Uterus (tissue), 3 donors: ENCODE measurements at regions not wholly inside any gene's neighbourhood (a gene's known extent, or its start where the extent isn't known, plus 50 kb on each side); places are given as distances from the start of the nearest gene placed in this dataset.

ENCODE experiments used
- DNase-seq, 2 donors: peaks; one replicate each; pipeline ENCODE4 v3.0.0-alpha.2; 2019 to 2020
- H3K27ac ChIP-seq, 2 donors: fragments of 200-600 bp; sonication (generic); 1 replicate in 1 of 2; 2 replicates in 1 of 2; pipeline ENCODE4 v1.5.1; 2016 to 2018
- H3K27me3 ChIP-seq, 2 donors: fragments of 200-600 bp; sonication (generic); one replicate each; pipeline ENCODE4 v1.5.1; 2018 to 2019; ENCODE audit warnings: control low read depth in 1 of 2
- H3K36me3 ChIP-seq, 2 donors: fragments of 200-600 bp; sonication (generic); one replicate each; pipeline ENCODE4 v1.5.1; 2019; ENCODE audit warnings: control low read depth in 1 of 2
- H3K4me1 ChIP-seq, 2 donors: fragments of 200-600 bp; sonication (generic); one replicate each; pipeline ENCODE4 v1.5.1; 2018 to 2019; ENCODE audit warnings: control low read depth in 1 of 2
- H3K4me3 ChIP-seq, 2 donors: fragments of 200-600 bp; sonication (generic); 1 replicate in 1 of 2; 2 replicates in 1 of 2; pipeline ENCODE4 v1.5.1; 2018 to 2019; ENCODE audit warnings: mild to moderate bottlenecking in 1 of 2
- H3K9me3 ChIP-seq, 2 donors: fragments of 200-600 bp; sonication (generic); one replicate each; pipeline ENCODE4 v1.5.1; 2019; ENCODE audit warnings: control low read depth in 1 of 2
- POLR2A ChIP-seq, 2 donors: fragments of 450-650 bp; IDR thresholded peaks; one replicate each; pipeline ENCODE4 v1.6.1; 2016; ENCODE audit warnings: antibody characterized with exemption in 2 of 2, mild to moderate bottlenecking in 1 of 2, moderate library complexity in 1 of 2
- intact Hi-C: fragments of 100-400 bp; cut with DNase I; formaldehyde crosslinking; loops from one replicate; pipeline ENCODE4 v1.15.1; 2023; ENCODE audit warnings: low total_unique reads
- TF ChIP-seq, protein P1 (sequence below), 4 experiments: fragments of 200-600 bp in 2 of 4; fragments of 450-650 bp in 2 of 4; sonication (generic) in 2 of 4; IDR thresholded peaks; one replicate each; pipeline ENCODE4 v1.5.1; 2016 to 2019; ENCODE audit warnings: antibody characterized with exemption in 4 of 4, mild to moderate bottlenecking in 2 of 4, moderate library complexity in 1 of 4
- donor health status: DM: yes; HTN: yes; CAD: no.

DNA sequence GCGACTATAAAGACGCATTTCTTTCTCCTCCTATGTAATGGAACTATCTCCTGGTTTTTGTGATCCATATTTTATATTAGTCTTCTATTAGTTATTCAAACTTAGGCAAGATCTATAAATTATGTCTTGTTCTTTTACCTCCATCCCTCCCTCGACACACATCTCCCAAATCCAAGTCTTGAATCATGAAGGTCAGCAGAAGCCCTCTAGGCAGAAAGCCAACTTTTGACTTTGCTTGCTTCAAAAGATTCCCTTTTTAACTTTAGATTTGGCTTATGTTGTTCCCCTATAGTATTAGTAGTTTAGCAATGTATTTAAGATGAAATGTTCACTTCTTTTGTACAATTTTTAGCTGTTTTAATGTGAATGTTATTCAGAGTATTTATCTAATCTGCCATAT, 689.8 kb downstream of the SLC6A15 start:
- H3K9me3 ChIP-seq, result no peaks in the 10 kb centered on the region
- intact Hi-C loops, result no loop called here
- no peaks in the 10 kb centered on the region for H3K27me3 ChIP-seq
- H3K36me3 ChIP-seq, result no peaks in the 10 kb centered on the region
- DNase-seq, result no peak
- no peak overlapping the region for H3K4me3 ChIP-seq
- TF ChIP-seq, protein P1, sequence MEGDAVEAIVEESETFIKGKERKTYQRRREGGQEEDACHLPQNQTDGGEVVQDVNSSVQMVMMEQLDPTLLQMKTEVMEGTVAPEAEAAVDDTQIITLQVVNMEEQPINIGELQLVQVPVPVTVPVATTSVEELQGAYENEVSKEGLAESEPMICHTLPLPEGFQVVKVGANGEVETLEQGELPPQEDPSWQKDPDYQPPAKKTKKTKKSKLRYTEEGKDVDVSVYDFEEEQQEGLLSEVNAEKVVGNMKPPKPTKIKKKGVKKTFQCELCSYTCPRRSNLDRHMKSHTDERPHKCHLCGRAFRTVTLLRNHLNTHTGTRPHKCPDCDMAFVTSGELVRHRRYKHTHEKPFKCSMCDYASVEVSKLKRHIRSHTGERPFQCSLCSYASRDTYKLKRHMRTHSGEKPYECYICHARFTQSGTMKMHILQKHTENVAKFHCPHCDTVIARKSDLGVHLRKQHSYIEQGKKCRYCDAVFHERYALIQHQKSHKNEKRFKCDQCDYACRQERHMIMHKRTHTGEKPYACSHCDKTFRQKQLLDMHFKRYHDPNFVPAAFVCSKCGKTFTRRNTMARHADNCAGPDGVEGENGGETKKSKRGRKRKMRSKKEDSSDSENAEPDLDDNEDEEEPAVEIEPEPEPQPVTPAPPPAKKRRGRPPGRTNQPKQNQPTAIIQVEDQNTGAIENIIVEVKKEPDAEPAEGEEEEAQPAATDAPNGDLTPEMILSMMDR (IDR thresholded peaks at IDR 0.05), result no peak
- TF ChIP-seq POLR2A (IDR thresholded peaks at IDR 0.05), result no peak
- no peak overlapping the region for H3K27ac ChIP-seq
- no peaks in the 10 kb centered on the region for H3K4me1 ChIP-seq

DNA sequence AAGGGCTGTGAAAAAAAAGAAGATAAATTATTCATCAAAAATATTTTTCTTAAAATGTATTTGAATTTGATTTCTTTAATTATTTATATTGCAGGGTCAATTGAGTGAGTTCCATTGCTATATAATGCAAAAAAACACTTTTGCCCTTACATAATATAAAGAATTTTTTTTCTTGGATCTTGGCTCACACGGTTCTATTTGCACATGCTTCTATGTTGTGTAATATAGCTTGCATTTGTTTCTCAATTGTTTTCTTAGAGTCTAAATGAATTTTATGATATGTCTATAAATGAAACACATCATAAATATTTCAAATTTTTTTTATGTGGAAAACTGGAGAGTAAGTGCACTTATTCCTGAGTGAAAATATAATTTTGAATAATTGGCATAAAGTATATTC, 694.2 kb downstream of the SLC6A15 start:
- no peaks in the 10 kb centered on the region for H3K4me1 ChIP-seq
- H3K27ac ChIP-seq, result no peak overlapping the region
- TF ChIP-seq, protein P1 (IDR thresholded peaks at IDR 0.05), result no peak
- TF ChIP-seq POLR2A (IDR thresholded peaks at IDR 0.05), result no peak
- no peaks in the 10 kb centered on the region for H3K36me3 ChIP-seq
- H3K9me3 ChIP-seq, result no peaks in the 10 kb centered on the region
- no peak for DNase-seq
- no peak overlapping the region for H3K4me3 ChIP-seq
- intact Hi-C loops, result no loop called here
- no peaks in the 10 kb centered on the region for H3K27me3 ChIP-seq

DNA sequence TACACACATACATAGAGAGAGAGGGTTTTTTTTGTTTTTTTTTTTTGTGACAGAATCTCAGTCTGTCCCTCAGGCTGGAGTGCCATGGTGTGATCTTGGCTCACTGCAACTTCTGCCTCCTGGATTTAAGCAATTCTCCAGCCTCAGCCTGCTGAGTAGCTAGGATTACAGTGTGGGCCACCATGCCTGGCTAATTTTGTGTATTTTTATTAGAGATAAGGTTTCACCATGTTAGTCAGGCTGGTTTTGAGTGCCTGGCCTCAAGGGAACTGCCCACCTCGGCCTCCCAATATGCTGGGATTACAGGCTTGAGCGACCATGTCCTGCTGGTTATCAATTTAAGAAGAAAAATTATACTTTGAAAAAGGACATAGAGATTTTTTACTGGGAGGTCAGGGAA, 710.6 kb downstream of the SLC6A15 start:
- no peaks in the 10 kb centered on the region for H3K4me1 ChIP-seq
- no peaks in the 10 kb centered on the region for H3K27me3 ChIP-seq
- no peak overlapping the region for H3K4me3 ChIP-seq
- no peaks in the 10 kb centered on the region for H3K36me3 ChIP-seq
- intact Hi-C loops, result no loop called here
- TF ChIP-seq, protein P1 (IDR thresholded peaks at IDR 0.05), result no peak
- no peak for TF ChIP-seq POLR2A (IDR thresholded peaks at IDR 0.05)
- H3K27ac ChIP-seq, result no peak overlapping the region
- DNase-seq, result no peak
- H3K9me3 ChIP-seq, result no peaks in the 10 kb centered on the region

DNA sequence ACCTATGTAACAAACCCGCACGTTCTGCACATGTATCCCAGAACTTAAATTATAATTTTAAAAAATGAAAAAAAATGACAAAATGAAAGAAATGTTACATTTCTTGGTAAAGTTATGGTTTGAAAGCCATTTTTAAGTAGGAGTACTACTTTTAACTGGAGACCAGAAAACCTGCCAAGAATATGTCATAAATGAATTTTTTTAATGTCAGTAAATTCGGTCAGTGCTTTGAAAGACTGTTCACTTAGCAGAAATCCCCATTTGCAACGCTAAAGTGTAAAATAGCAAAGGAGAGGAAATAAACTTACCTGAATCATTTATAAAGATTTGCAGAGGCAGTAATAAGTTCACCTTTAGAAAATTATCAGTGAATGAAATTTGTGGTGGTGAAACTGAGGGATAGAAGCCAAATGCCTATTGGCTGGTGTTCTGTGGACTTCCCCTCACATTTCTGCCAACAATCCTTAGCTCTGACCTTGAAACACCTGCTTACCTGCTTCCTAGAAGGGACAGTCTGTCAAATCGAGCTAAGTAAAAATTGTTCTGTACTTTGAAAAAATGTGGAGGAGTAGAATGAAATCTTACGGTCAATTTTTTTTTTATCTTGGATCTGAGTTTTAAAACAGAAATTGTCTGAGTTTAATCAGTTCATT, 714.2 kb downstream of the SLC6A15 start:
- Histone ChIP-seq H3K27ac (no peak overlapping the region), H3K27me3 (no peaks in the 10 kb centered on the region), H3K9me3 (no peaks in the 10 kb centered on the region), H3K4me1 (no peaks in the 10 kb centered on the region), H3K36me3 (no peaks in the 10 kb centered on the region), H3K4me3 (no peak overlapping the region)
- TF ChIP-seq, protein P1 (IDR thresholded peaks at IDR 0.05), result no peak
- no peak for TF ChIP-seq POLR2A (IDR thresholded peaks at IDR 0.05)
- no peak for DNase-seq
- intact Hi-C loops, result no loop called here

DNA sequence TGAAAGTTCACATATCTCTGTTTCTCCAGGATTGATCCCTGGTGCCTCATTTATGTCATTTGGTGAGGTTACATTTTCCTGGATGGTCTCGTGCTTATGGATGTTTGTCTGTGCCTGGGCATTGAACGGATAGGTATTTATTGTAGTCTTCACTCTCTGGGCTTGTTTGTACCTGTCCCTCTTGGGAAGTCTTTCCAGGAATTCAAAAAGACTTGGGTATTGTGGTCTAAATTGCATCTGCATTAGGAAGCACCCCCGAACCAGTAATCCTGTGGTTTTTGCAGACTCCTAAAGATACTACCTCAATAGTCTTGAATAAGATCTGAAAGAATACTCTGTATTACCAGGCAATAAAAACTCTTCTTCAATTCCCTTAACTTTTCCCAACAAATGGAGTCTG, 720.8 kb downstream of the SLC6A15 start:
- no peak for DNase-seq
- no peaks in the 10 kb centered on the region for H3K9me3 ChIP-seq
- no peaks in the 10 kb centered on the region for H3K27me3 ChIP-seq
- no peak overlapping the region for H3K4me3 ChIP-seq
- intact Hi-C loops, result no loop called here
- H3K36me3 ChIP-seq, result no peaks in the 10 kb centered on the region
- TF ChIP-seq POLR2A (IDR thresholded peaks at IDR 0.05), result no peak
- TF ChIP-seq, protein P1 (IDR thresholded peaks at IDR 0.05), result no peak
- H3K4me1 ChIP-seq, result no peaks in the 10 kb centered on the region
- no peak overlapping the region for H3K27ac ChIP-seq
